ENCODE measurements at regions not wholly inside any gene's neighbourhood (a gene's known extent, or its start where the extent isn't known, plus 50 kb on each side); places are given as distances from the start of the nearest gene placed in this dataset.
A peak's percentile ranks its signal among the peaks of the same experiment; 100 is the strongest.

- Histone ChIP-seq H3K9me2 (ENCODE audit: insufficient read depth) (no peaks in the 10 kb centered on the region), H3K27ac (no peak overlapping the region), H3K9ac (no peak overlapping the region), H3K36me3 (ENCODE audit: low read depth) (no peaks in the 10 kb centered on the region), H3K27me3 (replicated peaks; ENCODE audit: insufficient read depth) (no peaks in the 10 kb centered on the region), H3K9me3 (ENCODE audit: low read depth) (no peaks in the 10 kb centered on the region), H3K4me2 (ENCODE audit: unreplicated experiment) (no peak overlapping the region), H3K4me1 (ENCODE audit: insufficient read depth) (no peaks in the 10 kb centered on the region), H3F3A (ENCODE audit: insufficient read depth) (no peaks in the 10 kb centered on the region), H3K4me3 (no peak overlapping the region), H3K79me2 (ENCODE audit: insufficient read depth) (no peaks in the 10 kb centered on the region), H4K20me1 (ENCODE audit: insufficient read depth) (no peaks in the 10 kb centered on the region), H2AFZ (no peak overlapping the region)
- no peak for TF ChIP-seq EZH2phosphoT487 (IDR thresholded peaks at IDR 0.05; ENCODE audit: insufficient read depth, low read depth)
- TF ChIP-seq EZH2 (IDR thresholded peaks at IDR 0.05; ENCODE audit: insufficient read depth, poor library complexity, severe bottlenecking), result no peak
- in situ Hi-C loops (cut with MboI), result no loop called here
- DNase-seq, result no peak
- 87% methylated on average over 6 of the region's 6 CpGs for WGBS, 2 experiments (ENCODE audit: low coverage in 1 of 2, low lambda C conversion rate in 2 of 2, missing lambda C conversion rate in 2 of 2)
These were observed 1037.0 kb upstream of the NR2F2 start for GRCh38 chr15:95293456-95294031.

- no peaks in the 10 kb centered on the region for H4K20me1 ChIP-seq (ENCODE audit: insufficient read depth)
- H3K4me2 ChIP-seq (ENCODE audit: unreplicated experiment), result no peak overlapping the region
- H3K27me3 ChIP-seq (replicated peaks; ENCODE audit: insufficient read depth), result no peaks in the 10 kb centered on the region
- H2AFZ ChIP-seq, result no peak overlapping the region
- H3K79me2 ChIP-seq (ENCODE audit: insufficient read depth), result no peaks in the 10 kb centered on the region
- no peak overlapping the region for H3K4me3 ChIP-seq
- no peak for DNase-seq
- in situ Hi-C loops (cut with MboI), result no loop called here
- H3K27ac ChIP-seq, result no peak overlapping the region
- WGBS, 2 experiments (ENCODE audit: low coverage in 1 of 2, low lambda C conversion rate in 2 of 2, missing lambda C conversion rate in 2 of 2), result 42 to 48% methylated on average over 9 of the region's 9 CpGs
- H3K9ac ChIP-seq, result no peak overlapping the region
- H3K4me1 ChIP-seq (ENCODE audit: insufficient read depth), result no peaks in the 10 kb centered on the region
- no peaks in the 10 kb centered on the region for H3K9me2 ChIP-seq (ENCODE audit: insufficient read depth)
- H3K9me3 ChIP-seq (ENCODE audit: low read depth), result no peaks in the 10 kb centered on the region
- TF ChIP-seq EZH2 (IDR thresholded peaks at IDR 0.05; ENCODE audit: insufficient read depth, poor library complexity, severe bottlenecking), result no peak
- TF ChIP-seq EZH2phosphoT487 (IDR thresholded peaks at IDR 0.05; ENCODE audit: insufficient read depth, low read depth), result no peak
- no peaks in the 10 kb centered on the region for H3F3A ChIP-seq (ENCODE audit: insufficient read depth)
- no peaks in the 10 kb centered on the region for H3K36me3 ChIP-seq (ENCODE audit: low read depth)
These were observed 1035.1 kb upstream of the NR2F2 start for GRCh38 chr15:95295363-95295762.

- H3K27ac ChIP-seq, result no peak overlapping the region
- H3K4me1 ChIP-seq (ENCODE audit: insufficient read depth), result no peaks in the 10 kb centered on the region
- peak; percentile 5 for DNase-seq
- no peak overlapping the region for H2AFZ ChIP-seq
- 47 to 49% methylated on average over 9 of the region's 9 CpGs for WGBS, 2 experiments (ENCODE audit: low coverage in 1 of 2, low lambda C conversion rate in 2 of 2, missing lambda C conversion rate in 2 of 2)
- 0 out of 2 replicates have a peak, but pooled peaks cover 4% of the 10 kb centered on the region for H3F3A ChIP-seq (ENCODE audit: insufficient read depth)
- H3K4me2 ChIP-seq (ENCODE audit: unreplicated experiment), result no peak overlapping the region
- H3K36me3 ChIP-seq (ENCODE audit: low read depth), result no peaks in the 10 kb centered on the region
- H3K79me2 ChIP-seq (ENCODE audit: insufficient read depth), result no peaks in the 10 kb centered on the region
- in situ Hi-C loops (cut with MboI), result no loop called here
- H3K9me2 ChIP-seq (ENCODE audit: insufficient read depth), result no peaks in the 10 kb centered on the region
- H3K9ac ChIP-seq, result no peak overlapping the region
- TF ChIP-seq EZH2 (IDR thresholded peaks at IDR 0.05; ENCODE audit: insufficient read depth, poor library complexity, severe bottlenecking) (no peak), EZH2phosphoT487 (IDR thresholded peaks at IDR 0.05; ENCODE audit: insufficient read depth, low read depth) (no peak)
- H3K9me3 ChIP-seq (ENCODE audit: low read depth), result no peaks in the 10 kb centered on the region
- no peaks in the 10 kb centered on the region for H4K20me1 ChIP-seq (ENCODE audit: insufficient read depth)
- no peak overlapping the region for H3K4me3 ChIP-seq
- no peaks in the 10 kb centered on the region for H3K27me3 ChIP-seq (replicated peaks; ENCODE audit: insufficient read depth)
These were observed 1034.4 kb upstream of the NR2F2 start for GRCh38 chr15:95295896-95296625.

- Histone ChIP-seq H3K27me3 (replicated peaks; ENCODE audit: insufficient read depth) (no peaks in the 10 kb centered on the region), H2AFZ (no peak overlapping the region), H3K79me2 (ENCODE audit: insufficient read depth) (no peaks in the 10 kb centered on the region), H3F3A (ENCODE audit: insufficient read depth) (peaks cover 9% of the 10 kb centered on the region; the same call in 1 of the 2 replicates), H3K4me2 (ENCODE audit: unreplicated experiment) (no peak overlapping the region), H3K9ac (no peak overlapping the region), H3K9me3 (ENCODE audit: low read depth) (no peaks in the 10 kb centered on the region), H3K4me1 (ENCODE audit: insufficient read depth) (no peaks in the 10 kb centered on the region), H3K36me3 (ENCODE audit: low read depth) (no peaks in the 10 kb centered on the region), H3K4me3 (no peak overlapping the region), H3K9me2 (ENCODE audit: insufficient read depth) (no peaks in the 10 kb centered on the region), H3K27ac (no peak overlapping the region), H4K20me1 (ENCODE audit: insufficient read depth) (no peaks in the 10 kb centered on the region)
- in situ Hi-C loops (cut with MboI), result no loop called here
- no peak for DNase-seq
- WGBS, 2 experiments (ENCODE audit: low coverage in 1 of 2, low lambda C conversion rate in 2 of 2, missing lambda C conversion rate in 2 of 2), result 84 to 86% methylated on average over 4 of the region's 4 CpGs
- TF ChIP-seq EZH2 (IDR thresholded peaks at IDR 0.05; ENCODE audit: insufficient read depth, poor library complexity, severe bottlenecking) (no peak), EZH2phosphoT487 (IDR thresholded peaks at IDR 0.05; ENCODE audit: insufficient read depth, low read depth) (no peak)
These were observed 1033.9 kb upstream of the NR2F2 start for GRCh38 chr15:95296643-95297042.

All from GM23248 (cell line).